ENCODE measurements at regions not wholly inside any gene's neighbourhood (a gene's known extent, or its start where the extent isn't known, plus 50 kb on each side); places are given as distances from the start of the nearest gene placed in this dataset.
"Not testable (repeated sequence)": the region's sequence is repeated elsewhere in the genome, so short reads cannot be mapped to it uniquely, and the experiment has no call there.

GRCh38 chr9:31229976-31230375 is 1154.5 kb upstream of the ACO1 start:
- not testable (repeated sequence) for DNase-seq

- no peak for DNase-seq
Observed at GRCh38 chr9:31232485-31232884, 1152.0 kb upstream of the ACO1 start.

- no peak for DNase-seq
Observed at GRCh38 chr9:31236344-31236743, 1148.1 kb upstream of the ACO1 start.

GRCh38 chr9:31243386-31243785 is 1141.1 kb upstream of the ACO1 start:
- DNase-seq, result no peak

GRCh38 chr9:31248156-31248555 is 1136.3 kb upstream of the ACO1 start:
- DNase-seq, result no peak

- no peak for DNase-seq
Observed at GRCh38 chr9:31251386-31251785, 1133.1 kb upstream of the ACO1 start.

GRCh38 chr9:31253800-31254762 is 1130.4 kb upstream of the ACO1 start:
- DNase-seq, result no peak

- no peak for DNase-seq
Observed at GRCh38 chr9:31255211-31255610, 1129.2 kb upstream of the ACO1 start.

GRCh38 chr9:31259824-31260223 is 1124.6 kb upstream of the ACO1 start:
- DNase-seq, result no peak

GRCh38 chr9:31272456-31273295 is 1111.8 kb upstream of the ACO1 start:
- no peak for DNase-seq

- no peak for DNase-seq
Observed at GRCh38 chr9:31275419-31275818, 1109.0 kb upstream of the ACO1 start.

GRCh38 chr9:31290731-31291130 is 1093.7 kb upstream of the ACO1 start:
- DNase-seq, result no peak

- DNase-seq, result no peak
Observed at GRCh38 chr9:31302620-31303418, 1081.6 kb upstream of the ACO1 start.

GRCh38 chr9:31304576-31304975 is 1079.9 kb upstream of the ACO1 start:
- DNase-seq, result no peak

GRCh38 chr9:31314241-31314640 is 1070.2 kb upstream of the ACO1 start:
- no peak for DNase-seq

- DNase-seq, result no peak
Observed at GRCh38 chr9:31320494-31320893, 1063.9 kb upstream of the ACO1 start.

GRCh38 chr9:31321256-31321655 is 1063.2 kb upstream of the ACO1 start:
- no peak for DNase-seq

GRCh38 chr9:31321686-31322085 is 1062.8 kb upstream of the ACO1 start:
- no peak for DNase-seq

- no peak for DNase-seq
Observed at GRCh38 chr9:31323726-31324444, 1060.6 kb upstream of the ACO1 start.

GRCh38 chr9:31325778-31326177 is 1058.7 kb upstream of the ACO1 start:
- DNase-seq, result no peak

- not testable (repeated sequence) for DNase-seq
Observed at GRCh38 chr9:31326883-31327282, 1057.6 kb upstream of the ACO1 start.

- no peak for DNase-seq
Observed at GRCh38 chr9:31334837-31335528, 1049.5 kb upstream of the ACO1 start.

Measured in NCI-H1105 (cell line).